Femur (tissue), 1 donor: ENCODE measurements at regions not wholly inside any gene's neighbourhood (a gene's known extent, or its start where the extent isn't known, plus 50 kb on each side); places are given as distances from the start of the nearest gene placed in this dataset.

ENCODE experiments used
- DNase-seq: peaks from one replicate; pipeline ENCODE4 v3.0.0-alpha.2; 2017

GRCh38 chr14:98154254-98154653 is 1117.7 kb downstream of the BCL11B start:
- no peak for DNase-seq

- DNase-seq = no peak
These were observed 1115.6 kb downstream of the BCL11B start for GRCh38 chr14:98156411-98156810.

GRCh38 chr14:98160901-98161300 is 1111.1 kb downstream of the BCL11B start:
- DNase-seq = no peak

GRCh38 chr14:98161356-98161755 is 1110.6 kb downstream of the BCL11B start:
- no peak for DNase-seq

GRCh38 chr14:98162856-98163805 is 1108.9 kb downstream of the BCL11B start:
- no peak for DNase-seq

GRCh38 chr14:98163873-98164272 is 1108.1 kb downstream of the BCL11B start:
- DNase-seq = no peak

GRCh38 chr14:98165976-98166375 is 1106.0 kb downstream of the BCL11B start:
- no peak for DNase-seq

- no peak for DNase-seq
These were observed 1104.7 kb downstream of the BCL11B start for GRCh38 chr14:98167275-98167674.

GRCh38 chr14:98167705-98168104 is 1104.3 kb downstream of the BCL11B start:
- peak; percentile 28 for DNase-seq

GRCh38 chr14:98168211-98168985 is 1103.6 kb downstream of the BCL11B start:
- DNase-seq = no peak

- no peak for DNase-seq
These were observed 1102.8 kb downstream of the BCL11B start for GRCh38 chr14:98169170-98169587.

GRCh38 chr14:98170575-98170974 is 1101.4 kb downstream of the BCL11B start:
- DNase-seq = no peak

- DNase-seq = no peak
These were observed 1100.3 kb downstream of the BCL11B start for GRCh38 chr14:98171654-98172053.

GRCh38 chr14:98172243-98172778 is 1099.7 kb downstream of the BCL11B start:
- no peak for DNase-seq

- no peak for DNase-seq
These were observed 1098.7 kb downstream of the BCL11B start for GRCh38 chr14:98173305-98173704.

- DNase-seq = no peak
These were observed 1098.0 kb downstream of the BCL11B start for GRCh38 chr14:98174041-98174440.

- no peak for DNase-seq
These were observed 1096.6 kb downstream of the BCL11B start for GRCh38 chr14:98175436-98175835.

- DNase-seq = no peak
These were observed 1096.1 kb downstream of the BCL11B start for GRCh38 chr14:98175881-98176280.

GRCh38 chr14:98176892-98177291 is 1095.1 kb downstream of the BCL11B start:
- no peak for DNase-seq

GRCh38 chr14:98177551-98177950 is 1094.4 kb downstream of the BCL11B start:
- no peak for DNase-seq

- DNase-seq = no peak
These were observed 1090.8 kb downstream of the BCL11B start for GRCh38 chr14:98181241-98181640.

- no peak for DNase-seq
These were observed 1090.2 kb downstream of the BCL11B start for GRCh38 chr14:98181768-98182167.

GRCh38 chr14:98182393-98183055 is 1089.5 kb downstream of the BCL11B start:
- no peak for DNase-seq
